DMS 273 (cell line): ENCODE measurements at regions not wholly inside any gene's neighbourhood (a gene's known extent, or its start where the extent isn't known, plus 50 kb on each side); places are given as distances from the start of the nearest gene placed in this dataset.
A peak's percentile ranks its signal among the peaks of the same experiment; 100 is the strongest.

Source experiments
- DNase-seq: peaks from one replicate; lab custom pipeline; 2025; ENCODE audit not compliant: unreplicated experiment; lab: John Stamatoyannopoulos, UW

DNA sequence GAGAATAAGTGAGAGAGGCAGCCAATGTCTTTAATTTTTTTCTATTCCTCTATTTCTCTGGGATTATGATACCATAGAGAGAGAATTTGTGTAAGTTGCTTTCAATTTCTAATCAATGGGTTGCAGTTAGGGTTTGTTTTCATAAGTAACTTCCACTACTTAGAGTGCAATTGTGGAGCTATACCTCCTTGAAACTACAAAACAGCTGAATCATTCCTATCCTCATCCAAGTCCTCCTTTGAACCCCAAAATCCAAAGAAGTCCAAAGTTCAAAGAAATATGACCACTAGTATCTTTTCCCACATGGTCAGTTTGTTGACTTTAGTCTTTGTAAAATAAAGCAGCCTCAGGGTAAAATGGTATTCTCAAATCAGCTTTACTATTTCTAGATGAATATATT is 1085.4 kb upstream of the INTU start:
- DNase-seq, result no peak

DNA sequence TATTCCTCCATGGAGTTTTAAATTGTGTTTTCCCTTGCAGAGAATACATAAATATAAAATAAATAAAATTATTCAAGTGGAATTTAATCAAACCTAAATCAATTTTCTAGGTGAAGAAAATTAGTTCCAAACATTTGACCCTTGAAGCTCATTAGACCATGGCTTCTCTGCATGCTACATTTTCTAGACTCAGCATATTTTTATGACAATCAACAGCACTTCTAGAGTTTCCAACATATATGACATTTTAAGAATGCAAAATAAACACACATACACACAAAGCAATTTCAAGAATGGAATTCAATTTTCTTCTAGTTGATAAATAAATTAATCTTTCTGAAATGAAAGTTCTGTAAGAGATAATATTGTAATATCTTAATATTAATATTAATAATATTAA is 1083.9 kb upstream of the INTU start:
- no peak for DNase-seq

DNA sequence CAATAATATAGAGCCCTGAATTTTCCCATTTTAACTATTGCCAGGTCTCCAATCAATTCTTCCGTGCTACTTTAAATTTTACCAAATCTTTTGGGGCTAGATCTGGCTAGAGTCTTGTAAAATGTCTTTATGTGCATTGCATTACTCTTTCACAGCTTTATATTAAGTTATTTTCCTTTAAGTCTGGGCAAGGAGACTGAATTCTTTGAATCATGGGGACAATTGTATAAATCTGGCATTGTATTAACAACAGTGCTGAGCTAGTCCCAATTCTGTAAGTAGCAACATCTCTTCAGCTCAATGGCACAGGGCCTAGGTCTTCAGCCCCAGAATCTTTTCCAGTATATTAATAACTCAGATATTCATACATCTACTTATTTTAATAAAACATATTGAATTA is 1080.4 kb upstream of the INTU start:
- no peak for DNase-seq

DNA sequence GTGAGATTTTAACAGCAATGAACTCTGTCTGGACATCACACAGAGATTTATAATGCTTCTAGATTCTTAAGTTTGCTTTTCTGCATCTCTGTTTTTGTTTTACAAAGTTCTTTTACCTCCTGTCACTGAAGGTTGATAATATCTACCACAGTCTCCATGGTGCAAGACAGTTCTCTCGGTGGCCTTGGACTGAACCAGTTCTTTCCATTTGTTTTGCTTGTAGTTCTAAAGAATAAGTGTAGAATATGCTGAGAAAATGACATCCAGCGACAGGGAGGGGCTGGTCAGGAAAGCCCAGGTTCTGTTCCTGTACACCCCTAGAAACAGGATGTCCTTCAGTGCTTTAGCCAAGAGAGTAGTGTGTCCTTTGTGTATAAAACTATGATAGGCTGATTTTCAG is 1079.5 kb upstream of the INTU start:
- no peak for DNase-seq

DNA sequence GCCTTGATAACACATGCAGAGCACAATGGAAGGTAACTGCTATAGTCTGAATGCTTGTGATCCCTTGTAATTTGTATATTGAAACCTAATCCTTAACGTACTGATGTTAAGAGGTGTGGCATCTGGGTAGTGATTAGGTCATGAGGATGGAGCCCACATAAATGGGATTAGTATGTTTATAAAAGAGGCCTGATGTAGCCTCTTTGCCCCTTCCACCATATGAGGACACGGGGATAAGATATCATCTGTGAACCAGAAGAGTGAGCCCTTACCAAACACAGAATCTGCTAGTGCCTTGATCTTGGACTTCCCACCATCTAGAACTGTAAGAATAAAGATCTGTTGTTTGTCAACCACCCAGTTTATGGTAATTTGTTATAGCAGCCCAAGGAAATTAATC is 1074.2 kb upstream of the INTU start:
- DNase-seq, result peak; percentile 1

DNA sequence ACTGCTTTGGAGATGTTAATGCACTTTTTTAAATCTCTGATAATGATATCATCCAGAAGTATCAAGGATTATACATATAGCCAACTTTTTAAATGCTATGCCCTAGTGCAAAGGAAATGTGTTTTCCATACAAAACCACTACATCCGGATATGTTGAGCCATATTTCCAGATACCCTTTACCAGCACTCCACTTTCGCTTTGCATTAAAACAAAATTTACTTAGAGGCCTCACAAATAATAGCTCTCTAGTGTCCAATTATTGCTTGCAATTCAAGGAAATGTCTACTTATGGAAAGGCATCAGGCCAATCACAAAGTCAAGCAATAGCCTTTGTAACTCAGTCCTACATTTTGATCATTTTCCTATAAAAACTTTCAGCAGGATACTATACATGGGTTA is 1072.8 kb upstream of the INTU start:
- DNase-seq, result no peak

DNA sequence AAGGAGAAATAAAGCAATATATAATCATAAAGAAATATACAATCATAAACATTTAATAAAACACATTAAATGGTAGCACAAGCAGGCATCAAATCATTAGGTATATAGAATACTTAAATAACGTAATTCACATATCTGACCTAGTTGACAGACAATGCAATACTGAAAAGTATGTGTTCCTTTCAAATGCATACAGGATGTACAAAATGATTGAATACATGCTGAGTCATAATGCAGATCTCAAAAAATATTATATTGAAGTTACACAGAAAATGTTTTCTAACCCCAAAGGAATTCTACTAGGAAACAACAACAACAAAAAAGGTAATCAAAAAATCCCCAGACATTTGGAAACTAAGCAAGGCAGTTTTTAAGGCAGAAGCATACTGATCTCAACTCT is 1072.0 kb upstream of the INTU start:
- DNase-seq, result no peak

DNA sequence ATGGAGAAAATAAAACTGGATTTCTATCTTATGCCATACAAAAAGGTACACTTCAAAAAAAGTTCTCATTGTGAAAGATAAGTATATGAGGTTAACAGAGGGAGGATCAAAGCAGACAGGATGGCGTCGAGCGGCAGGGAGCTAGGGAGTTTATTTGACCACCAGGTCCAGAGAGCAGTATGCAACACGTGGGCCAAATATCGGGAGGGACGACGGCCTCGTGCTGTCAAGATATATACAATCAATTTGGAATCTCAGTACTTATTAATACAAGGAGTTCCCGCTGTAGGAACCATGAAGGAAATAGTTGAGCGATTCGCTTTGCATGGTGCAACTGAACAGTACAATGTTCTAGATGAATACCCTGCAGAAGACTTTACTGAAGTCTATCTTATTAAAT is 1069.4 kb upstream of the INTU start:
- no peak for DNase-seq

DNA sequence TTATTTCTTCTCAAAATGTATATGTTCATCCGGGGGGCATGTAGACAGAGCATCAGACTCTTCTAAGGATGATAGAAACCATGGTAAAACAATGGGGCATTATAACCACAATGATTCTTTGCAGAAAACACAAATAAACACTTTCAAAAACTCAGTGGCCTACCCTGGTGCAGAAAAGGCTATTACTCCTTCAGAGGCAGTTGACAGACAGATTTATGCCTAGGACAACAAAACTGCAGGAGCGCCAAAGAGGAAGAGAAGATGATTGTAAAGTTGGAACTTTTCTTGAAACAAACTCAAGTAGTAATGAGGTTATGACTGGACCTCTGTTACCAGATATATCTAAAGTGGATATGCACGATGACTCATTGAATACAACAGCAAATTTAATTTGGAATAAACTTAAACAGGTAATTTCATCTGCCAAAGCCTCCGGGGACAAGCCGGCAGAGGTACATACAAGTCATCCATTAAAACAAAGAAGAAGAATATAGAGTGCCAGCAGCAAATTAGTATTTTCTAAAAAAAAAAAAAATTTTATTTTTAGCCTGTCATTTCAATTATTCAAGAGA is 1068.4 kb upstream of the INTU start:
- DNase-seq, result no peak

DNA sequence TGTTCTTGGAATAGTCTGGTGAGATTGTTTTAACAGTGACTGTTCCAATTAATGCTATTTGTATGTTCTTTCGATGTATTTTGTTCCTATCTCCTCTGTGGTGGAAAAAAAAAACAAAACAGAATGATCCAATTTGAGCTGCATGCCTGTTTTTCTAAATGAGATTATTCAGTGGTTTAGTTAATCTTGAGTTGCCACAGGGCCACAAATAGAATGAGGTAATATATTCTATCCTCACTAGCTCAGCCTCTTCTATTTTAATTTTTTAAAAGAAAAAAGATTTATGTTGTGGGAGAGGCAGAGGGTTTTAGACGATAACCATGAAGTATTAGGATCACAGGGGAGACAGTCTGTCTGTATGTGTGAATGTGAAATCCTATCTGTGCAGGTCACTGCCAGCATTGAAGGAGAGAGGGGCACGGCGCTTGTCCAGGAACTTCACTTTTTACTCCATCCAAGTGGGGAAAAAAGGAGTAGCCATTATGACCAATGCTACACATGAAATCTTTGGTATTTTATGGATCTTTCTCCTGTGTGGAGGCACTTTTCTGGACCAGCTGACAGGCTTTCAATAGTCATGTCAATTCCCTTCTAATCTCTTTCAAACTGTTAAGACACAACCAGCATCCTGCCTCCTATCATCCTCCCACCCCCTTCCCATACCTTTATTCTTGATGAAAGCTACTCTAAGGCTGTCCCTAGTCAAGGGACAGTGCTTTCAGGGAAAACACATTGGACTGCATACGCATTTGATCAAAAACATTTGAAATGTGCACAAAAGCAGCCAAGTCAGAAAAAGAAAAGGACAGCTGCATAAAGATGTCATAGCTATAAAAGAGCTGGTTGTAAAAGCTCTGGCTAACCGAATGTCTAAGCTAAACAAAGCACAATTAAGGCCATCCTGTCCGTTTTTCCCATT is 1063.8 kb upstream of the INTU start:
- DNase-seq, result no peak

DNA sequence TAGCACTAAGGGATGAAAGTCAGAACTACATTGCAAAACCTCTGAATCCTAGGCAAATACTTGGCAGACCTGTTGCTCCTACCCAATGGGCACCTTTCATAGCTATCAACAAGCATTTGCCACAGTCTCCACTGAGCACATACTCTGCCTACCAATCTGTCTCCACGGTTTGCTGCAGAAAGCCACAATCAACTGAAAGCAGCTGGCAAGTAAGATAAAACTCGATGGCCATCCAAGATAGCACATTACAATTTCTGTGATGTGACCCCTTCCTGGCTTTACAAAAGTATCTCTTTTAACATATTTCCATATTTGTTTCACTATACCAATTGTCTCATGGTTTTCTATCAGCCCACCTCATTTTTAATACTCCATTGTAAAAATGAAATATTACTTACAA is 1060.5 kb upstream of the INTU start:
- DNase-seq, result no peak

DNA sequence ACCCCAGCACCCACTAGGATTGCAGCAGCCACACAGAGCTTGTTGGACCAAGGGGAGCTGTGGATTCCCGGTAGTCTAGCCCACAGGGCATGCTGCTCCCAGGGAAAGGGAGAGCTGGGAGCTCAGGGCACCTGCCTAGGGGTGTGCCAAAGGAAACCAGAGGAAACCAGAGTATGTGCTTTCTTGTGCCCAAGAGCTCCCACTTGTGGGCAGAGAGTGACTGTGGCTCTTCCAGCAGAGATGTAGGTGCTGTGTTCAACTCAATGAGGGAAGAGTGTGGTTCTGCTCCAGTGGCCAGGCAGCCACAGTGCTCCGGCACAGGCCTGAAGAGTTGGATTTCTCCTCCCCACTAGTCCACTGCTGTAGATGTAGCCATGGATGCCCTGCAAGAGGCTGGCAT is 1050.0 kb upstream of the INTU start:
- DNase-seq, result peak; percentile 2

DNA sequence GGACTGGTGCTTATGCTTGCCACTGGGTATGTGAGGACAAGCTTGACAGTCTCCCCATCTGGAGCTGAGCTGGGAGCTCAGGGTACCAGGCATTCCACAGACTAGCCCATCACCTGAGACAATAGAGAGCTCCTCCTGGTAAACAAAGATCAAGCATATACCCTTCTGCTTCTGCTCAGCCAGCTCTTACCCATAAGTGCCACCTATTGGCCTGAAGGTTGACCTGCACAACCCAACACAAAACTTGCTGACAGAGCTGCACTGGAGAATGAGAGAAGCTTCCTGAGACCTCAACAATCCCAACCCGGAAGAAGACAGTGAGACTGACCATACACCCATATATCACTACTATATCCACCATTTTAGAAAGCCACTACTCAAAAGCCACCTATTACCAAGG is 1049.2 kb upstream of the INTU start:
- peak; percentile 16 for DNase-seq

DNA sequence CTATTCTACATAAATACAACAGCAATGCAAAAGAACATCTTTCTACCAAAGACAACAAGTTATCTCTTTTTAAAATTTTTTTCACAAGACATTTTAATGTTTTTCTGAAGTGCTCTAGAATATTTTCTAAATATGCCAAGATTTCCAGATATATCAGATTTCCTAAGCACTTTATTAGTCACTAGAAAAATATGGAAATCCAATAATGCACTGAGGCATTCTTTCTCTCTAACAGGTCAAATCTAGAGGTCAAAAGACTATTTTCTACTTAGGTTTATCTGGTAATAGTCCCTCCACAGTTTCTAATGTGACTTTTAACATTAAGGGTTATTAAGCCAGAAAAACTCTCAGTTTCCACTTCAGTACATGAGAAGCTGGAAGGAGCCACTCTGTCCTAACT is 1041.2 kb upstream of the INTU start:
- no peak for DNase-seq

DNA sequence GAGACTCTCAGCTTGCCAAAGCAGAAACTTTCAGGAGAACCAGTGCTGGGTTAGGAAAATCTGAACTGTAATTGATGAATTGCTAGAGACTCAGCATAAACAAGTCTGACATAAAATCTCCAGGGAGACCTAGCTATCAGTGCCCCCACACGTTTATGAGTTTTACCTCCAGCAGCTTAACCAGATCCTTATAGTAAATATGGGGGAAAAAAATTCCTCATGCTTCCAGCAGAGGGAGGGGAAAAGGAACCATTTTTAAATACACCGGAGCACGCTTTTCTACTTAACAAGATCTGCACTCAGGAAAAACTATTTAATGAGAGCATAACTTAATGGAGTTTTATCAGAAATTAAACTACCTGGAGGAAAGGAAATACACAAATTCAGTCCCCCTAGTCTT is 1040.7 kb upstream of the INTU start:
- DNase-seq, result peak; percentile 21

DNA sequence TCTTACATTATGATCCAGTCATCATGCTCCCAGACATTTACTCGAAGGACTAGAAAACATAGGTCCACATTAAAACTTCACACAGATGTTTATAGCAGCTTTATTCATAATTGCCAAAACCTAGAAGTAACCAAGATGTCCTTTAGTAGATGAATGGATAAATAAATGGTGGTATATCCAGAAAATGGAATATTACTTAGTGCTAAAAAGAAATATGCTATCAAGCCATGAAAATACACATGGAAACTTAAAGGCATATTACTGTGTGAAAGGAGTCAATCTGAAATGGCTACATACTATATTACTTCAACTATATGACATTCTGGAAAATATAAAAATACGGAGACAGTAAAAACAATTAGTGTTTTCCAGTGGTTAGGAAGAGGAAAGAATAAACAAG is 1039.1 kb upstream of the INTU start:
- DNase-seq, result no peak

DNA sequence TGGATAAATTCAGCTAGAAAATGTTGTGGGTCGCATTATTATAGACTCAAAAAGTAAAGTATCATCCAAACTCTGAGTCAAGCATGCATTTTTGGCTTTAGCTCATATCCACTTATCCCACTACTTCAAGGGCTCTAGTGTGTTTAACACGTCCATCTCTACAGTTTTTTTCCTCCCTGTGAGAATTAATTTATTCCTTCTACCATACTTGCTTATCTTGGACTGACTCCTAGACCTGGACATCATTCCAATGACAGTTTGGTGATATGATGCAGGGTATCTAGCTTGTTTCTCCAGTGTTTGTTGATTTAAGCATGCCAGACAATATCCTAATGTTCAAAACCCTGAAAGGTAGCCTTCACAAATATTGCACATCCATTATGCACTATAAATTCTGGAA is 1037.1 kb upstream of the INTU start:
- no peak for DNase-seq

DNA sequence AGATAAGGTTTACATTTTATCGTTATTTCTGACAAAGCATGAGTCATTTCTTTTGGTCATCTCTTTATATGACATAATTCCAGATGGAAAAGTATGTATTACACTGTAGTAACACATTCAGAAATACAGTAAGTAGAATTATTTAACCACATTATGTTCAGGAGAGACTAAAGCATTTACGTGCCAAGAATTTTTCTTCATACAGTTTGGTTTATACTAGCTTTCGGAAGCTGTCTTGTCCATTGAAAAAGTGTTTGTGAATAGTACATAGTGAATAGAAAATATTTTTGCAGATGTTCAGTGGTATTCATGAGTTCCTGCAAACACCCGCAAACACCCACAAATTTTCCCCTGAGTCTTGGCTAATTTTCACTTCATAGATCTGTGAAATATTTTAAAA is 1033.0 kb upstream of the INTU start:
- no peak for DNase-seq

DNA sequence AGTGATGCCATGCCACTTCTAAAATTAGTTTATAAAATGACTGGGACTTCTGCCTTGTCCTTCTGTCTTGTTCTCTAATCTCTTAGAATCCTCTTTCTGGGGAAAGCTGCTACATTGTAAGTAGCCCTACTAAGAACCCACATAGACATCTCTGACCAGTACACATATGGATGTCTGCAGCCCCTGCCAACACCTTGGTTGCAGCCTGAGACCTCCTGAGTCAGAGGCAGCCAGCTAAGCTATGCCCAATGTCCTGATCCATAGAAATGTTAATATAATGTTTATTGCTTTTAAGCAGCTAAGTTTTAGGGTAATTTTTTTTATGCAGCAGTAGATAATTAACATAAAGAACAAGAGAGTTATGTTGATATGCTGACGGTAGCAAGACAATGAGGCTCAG is 1029.5 kb upstream of the INTU start:
- DNase-seq, result no peak

DNA sequence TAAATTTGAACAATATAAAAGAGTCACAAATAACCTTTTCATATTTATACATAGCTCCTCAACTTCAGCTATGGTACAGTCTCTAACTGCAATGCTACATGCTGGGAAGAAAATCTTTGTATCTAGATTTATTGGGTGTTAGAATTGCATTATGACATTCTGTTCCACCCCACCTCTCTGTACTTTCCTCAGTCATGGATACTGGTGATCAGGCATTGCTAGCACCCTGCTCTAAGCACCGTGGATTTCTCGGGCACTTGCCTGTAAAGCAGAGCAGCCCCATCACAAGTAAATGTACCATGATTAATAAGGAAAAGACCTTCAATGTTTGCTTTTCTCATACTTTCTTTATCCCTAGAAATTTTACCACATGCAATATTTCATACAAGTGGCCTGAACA is 1028.9 kb upstream of the INTU start:
- DNase-seq, result no peak

DNA sequence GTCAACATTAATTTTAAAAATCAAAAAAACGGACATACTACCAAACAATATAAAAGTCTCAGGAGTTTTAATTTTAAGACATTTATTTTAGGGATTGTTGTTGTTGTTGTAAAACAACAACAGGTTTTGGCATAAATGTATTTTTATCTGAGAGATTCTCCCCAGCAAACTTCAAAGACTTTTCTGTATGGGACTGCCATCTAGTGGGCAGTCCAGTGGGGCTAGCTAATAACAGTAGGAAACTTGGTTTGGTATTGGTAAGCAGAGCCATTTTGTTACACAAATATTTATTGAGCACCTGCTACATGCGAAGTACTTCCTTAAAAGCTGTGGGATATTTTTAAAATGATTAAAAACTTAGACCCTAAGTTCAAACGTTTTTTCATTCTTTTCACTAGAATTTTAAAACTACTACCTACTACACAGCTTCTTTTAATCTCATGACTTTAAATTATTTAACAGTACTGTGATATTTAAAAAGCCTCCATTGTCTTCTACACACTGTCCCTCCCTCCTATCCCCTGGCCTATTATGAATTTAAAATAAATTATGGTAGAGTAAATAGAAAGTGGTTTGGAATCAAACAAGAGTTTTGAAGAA is 1028.4 kb upstream of the INTU start:
- peak; percentile 65 for DNase-seq

DNA sequence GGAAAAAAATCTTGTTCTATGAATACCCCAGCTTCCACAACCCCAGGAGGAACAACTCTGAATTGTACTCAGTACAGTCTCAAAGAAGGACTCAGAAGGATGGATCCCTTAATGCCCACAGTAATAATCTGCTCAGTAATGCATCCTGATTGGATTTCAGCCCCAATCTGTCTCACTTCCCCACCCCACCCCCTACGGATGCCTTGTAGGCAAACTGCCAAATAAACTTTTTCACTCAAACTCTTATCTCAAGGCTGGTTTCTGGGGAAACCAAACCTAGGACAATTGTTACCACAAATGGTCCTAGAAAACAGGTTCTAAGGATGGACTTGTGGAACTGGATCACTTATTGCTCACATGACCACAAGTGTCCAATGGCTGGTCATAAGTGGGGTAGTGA is 1021.8 kb upstream of the INTU start:
- DNase-seq, result no peak
